BJ (cell line): ENCODE measurements at regions not wholly inside any gene's neighbourhood (a gene's known extent, or its start where the extent isn't known, plus 50 kb on each side); places are given as distances from the start of the nearest gene placed in this dataset.

ENCODE experiments used
- CTCF ChIA-PET: fragments of 350-600 bp; formaldehyde crosslinking; extraction: SDS; loops from one replicate; lab custom pipeline; 2021; ENCODE audit warnings: antibody characterized with exemption, inconsistent platforms; lab: Yijun Ruan, JAX
- POLR2A ChIA-PET: fragments of 300-600 bp; sonication (Branson Sonifier 250); formaldehyde crosslinking; extraction: SDS; loops from one replicate; lab custom pipeline; 2021; ENCODE audit warnings: antibody characterized with exemption; lab: Charles Lee
- DNase-seq: peaks from one replicate; pipeline ENCODE4 v3.0.0-alpha.2; 2011; ENCODE audit warnings: low read depth
- H3K27me3 ChIP-seq: 2 replicates; pipeline ENCODE4 v1.6.0; 2011; ENCODE audit warnings: low read length; ENCODE audit not compliant: control insufficient read depth, insufficient read depth
- H3K36me3 ChIP-seq: 2 replicates; pipeline ENCODE4 v1.5.1; 2011; ENCODE audit warnings: low read length; ENCODE audit not compliant: control insufficient read depth, insufficient read depth
- H3K4me3 ChIP-seq: 2 replicates; pipeline ENCODE4 v1.5.1; 2011; ENCODE audit warnings: low read depth, mild to moderate bottlenecking, control low read depth, low read length
- CTCF ChIP-seq: IDR thresholded peaks from 2 replicates; pipeline ENCODE4 v1.5.1; 2011; ENCODE audit warnings: low read depth, mild to moderate bottlenecking, control low read depth, inconsistent platforms, low read length, moderate library complexity; ENCODE audit not compliant: insufficient read depth

GRCh38 chr4:158313566-158313965, 103.3 kb downstream of the TMEM144 start:
- TF ChIP-seq CTCF, result no peak
- POLR2A ChIA-PET, result no interaction called here
- no peak for DNase-seq
- CTCF ChIA-PET, result interaction anchor here (0.9 to 1.2 kb wide), 3 partner anchors 10 to 117 kb away, joined by 3 to 4 read pairs (median 4); no protein-coding TSS in a partner anchor
- Histone ChIP-seq H3K4me3 (no peak overlapping the region), H3K27me3 (no peaks in the 10 kb centered on the region), H3K36me3 (no peaks in the 10 kb centered on the region)

DNA sequence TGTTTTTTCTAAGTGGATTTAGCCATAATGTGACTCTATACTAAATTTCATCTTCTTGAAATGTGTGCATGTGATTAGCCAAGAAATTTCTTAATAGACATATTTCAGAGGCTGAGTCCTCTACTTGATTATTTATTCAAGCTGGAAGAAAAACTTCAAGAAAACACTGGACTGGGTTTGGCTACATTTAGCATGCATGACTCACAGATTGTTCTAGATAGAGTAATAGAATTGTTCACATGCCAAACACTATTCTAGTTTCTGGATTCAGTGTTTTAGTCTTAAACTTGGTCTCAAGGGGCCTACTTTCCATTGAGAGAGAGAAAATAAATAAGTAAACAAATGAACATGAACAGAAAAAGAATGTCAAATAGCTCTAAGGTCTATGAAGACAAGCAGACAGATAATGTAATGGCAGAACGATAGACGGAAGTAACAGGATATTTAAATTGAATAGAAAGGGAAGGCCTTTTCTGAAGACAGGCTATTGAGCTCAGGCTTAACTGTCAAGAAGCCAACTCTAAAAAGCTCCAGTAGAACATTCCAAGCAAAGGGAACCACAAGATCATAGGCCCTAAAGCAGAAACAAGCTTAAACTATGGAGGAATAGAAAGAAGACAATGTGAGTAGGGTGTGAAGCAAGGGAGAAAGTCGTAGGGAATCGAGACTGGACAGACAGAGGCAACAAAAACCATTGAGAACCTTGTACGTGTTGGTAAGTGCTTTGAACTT, 104.6 kb downstream of the TMEM144 start:
- ChIA-PET POLR2A (interaction anchor here (0.9 to 1.0 kb wide), 2 partner anchors 10 to 55 kb away, joined by 3 to 4 read pairs; no protein-coding TSS in a partner anchor), CTCF (interaction anchor here (0.6 to 1.4 kb wide), 3 partner anchors 16 to 889 kb away, joined by 3 to 4 read pairs (median 3); no protein-coding TSS in a partner anchor)
- no peak for TF ChIP-seq CTCF
- DNase-seq, result peak; percentile 98
- Histone ChIP-seq H3K27me3 (no peaks in the 10 kb centered on the region), H3K4me3 (no peak overlapping the region), H3K36me3 (no peaks in the 10 kb centered on the region)

DNA sequence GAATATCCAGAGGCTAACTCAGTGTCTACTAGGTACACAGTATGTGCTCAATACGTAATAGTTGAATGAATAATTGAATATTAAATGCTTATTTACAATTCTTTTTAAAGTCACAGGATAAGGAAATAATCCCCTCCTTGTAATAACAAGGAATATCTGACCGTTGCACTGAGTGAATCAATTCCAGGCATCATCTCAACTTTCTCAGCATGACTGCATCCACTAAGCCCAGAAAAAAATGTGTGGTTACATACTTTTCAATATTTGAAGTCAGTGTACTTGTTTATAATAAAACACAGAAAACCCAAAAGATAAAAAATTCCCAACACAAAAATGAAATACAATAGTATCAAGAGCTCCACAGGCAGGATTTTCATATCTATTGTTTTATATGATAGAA, 105.4 kb downstream of the TMEM144 start:
- no peak for TF ChIP-seq CTCF
- peak; percentile 73 for DNase-seq
- ChIA-PET CTCF (no interaction called here), POLR2A (interaction anchor here (0.9 kb wide), 1 partner anchor 55 kb away, joined by 3 read pairs; no protein-coding TSS in a partner anchor)
- H3K4me3 ChIP-seq, result no peak overlapping the region
- no peaks in the 10 kb centered on the region for H3K36me3 ChIP-seq
- no peaks in the 10 kb centered on the region for H3K27me3 ChIP-seq

DNA sequence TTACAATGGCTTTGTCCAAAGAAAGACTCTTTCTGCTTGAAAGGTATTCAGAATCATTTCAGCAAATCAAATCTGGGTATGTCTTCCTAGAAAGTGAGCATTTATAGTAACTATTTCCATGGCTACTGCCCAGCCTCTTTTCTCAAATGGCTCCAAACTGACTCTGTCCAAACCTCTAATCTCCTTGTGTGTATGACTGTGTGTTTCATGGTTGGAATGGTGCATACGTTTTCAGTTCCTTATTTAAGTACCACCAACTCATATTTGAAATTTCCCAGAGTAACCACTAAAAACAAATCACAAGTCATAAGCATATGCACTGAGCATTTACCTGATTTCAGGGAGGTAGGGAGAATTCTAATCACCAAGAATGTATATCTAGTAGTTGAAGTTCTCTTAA, 106.0 kb downstream of the TMEM144 start:
- Histone ChIP-seq H3K27me3 (no peaks in the 10 kb centered on the region), H3K36me3 (no peaks in the 10 kb centered on the region), H3K4me3 (no peak overlapping the region)
- no peak for DNase-seq
- ChIA-PET POLR2A (no interaction called here), CTCF (no interaction called here)
- no peak for TF ChIP-seq CTCF

DNA sequence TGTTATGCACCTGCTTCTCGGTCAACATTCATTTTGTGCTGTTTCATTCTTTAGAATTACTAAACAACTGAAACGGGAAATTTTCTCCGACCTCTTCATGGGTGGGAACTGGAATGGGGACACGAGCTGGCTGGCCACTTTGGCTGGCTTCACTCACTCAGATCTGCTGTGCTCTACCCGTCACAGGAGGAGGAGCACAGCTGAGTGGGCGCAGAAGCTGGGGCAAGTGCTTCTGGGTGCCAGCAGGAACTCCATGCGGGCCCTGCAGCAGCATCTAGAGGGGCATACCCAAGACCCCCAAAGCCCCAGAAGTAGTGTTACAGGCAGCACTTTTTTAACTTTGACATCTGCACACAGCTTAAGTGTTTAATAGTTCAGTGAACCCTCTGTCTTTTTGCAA, 109.6 kb downstream of the TMEM144 start:
- no peak for DNase-seq
- Histone ChIP-seq H3K27me3 (no peaks in the 10 kb centered on the region), H3K36me3 (no peaks in the 10 kb centered on the region), H3K4me3 (no peak overlapping the region)
- POLR2A ChIA-PET, result no interaction called here
- CTCF ChIA-PET, result interaction anchor here (0.8 to 1.7 kb wide), 3 partner anchors 18 to 87 kb away, joined by 3 to 7 read pairs (median 3); no protein-coding TSS in a partner anchor
- no peak for TF ChIP-seq CTCF
